OCI-LY1 (cell line): ENCODE measurements at regions not wholly inside any gene's neighbourhood (a gene's known extent, or its start where the extent isn't known, plus 50 kb on each side); places are given as distances from the start of the nearest gene placed in this dataset.

Source experiments
- CTCF ChIP-seq: fragments of 200-600 bp; sonication (generic), shearing (Covaris generic); IDR thresholded peaks from 2 replicates; pipeline ENCODE4 v1.5.1; 2017; ENCODE audit warnings: mild to moderate bottlenecking, antibody characterized with exemption, low read length, moderate library complexity, mixed read lengths
- EZH2 ChIP-seq: fragments of 200-600 bp; sonication (generic), shearing (Covaris generic); IDR thresholded peaks from 2 replicates; pipeline ENCODE4 v1.8.0; 2017; ENCODE audit warnings: borderline replicate concordance, mixed run types, mild to moderate bottlenecking, antibody characterized with exemption, low read length, moderate library complexity, mixed read lengths

- no peak for TF ChIP-seq CTCF
- no peak for TF ChIP-seq EZH2
These were observed 132.7 kb downstream of the KLHL28 start for GRCh38 chr14:44829021-44829420.
